Astrocyte (in vitro differentiated cells and primary cell): ENCODE measurements at regions not wholly inside any gene's neighbourhood (a gene's known extent, or its start where the extent isn't known, plus 50 kb on each side); places are given as distances from the start of the nearest gene placed in this dataset.
A peak's percentile ranks its signal among the peaks of the same experiment; 100 is the strongest.

Source experiments
- DNase-seq: peaks from one replicate; pipeline ENCODE4 v3.0.0-alpha.2; 2010; ENCODE audit warnings: low read depth
- FAIRE-seq: peaks from 2 replicates; lab custom pipeline; 2011; peaks lifted over from hg19 to GRCh38; lab: Jason Lieb, UNC
- H2AFZ ChIP-seq: 2 replicates; pipeline ENCODE4 v1.6.0; 2012; ENCODE audit warnings: low read depth, low read length, inconsistent platforms
- H3K27ac ChIP-seq: 2 replicates; pipeline ENCODE4 v1.5.1; 2011; ENCODE audit warnings: low read depth, low read length, inconsistent platforms
- H3K27me3 ChIP-seq: 2 replicates; pipeline ENCODE4 v1.6.0; 2011; ENCODE audit warnings: low read length, inconsistent platforms; ENCODE audit not compliant: insufficient read depth
- H3K36me3 ChIP-seq: 2 replicates; pipeline ENCODE4 v1.5.1; 2011; ENCODE audit warnings: low read length, inconsistent platforms; ENCODE audit not compliant: insufficient read depth
- H3K4me1 ChIP-seq: 2 replicates; pipeline ENCODE4 v1.5.1; 2011; ENCODE audit warnings: low read length, inconsistent platforms; ENCODE audit not compliant: insufficient read depth
- H3K4me2 ChIP-seq: 2 replicates; pipeline ENCODE4 v1.6.0; 2012; ENCODE audit warnings: low read length, inconsistent platforms
- H3K4me3 ChIP-seq: 2 replicates; pipeline ENCODE4 v1.5.1; 2011; ENCODE audit warnings: low read depth, mild to moderate bottlenecking, low read length, inconsistent platforms; ENCODE audit not compliant: insufficient read depth
- H3K79me2 ChIP-seq: 2 replicates; pipeline ENCODE4 v1.6.0; 2012; ENCODE audit warnings: mild to moderate bottlenecking, low read length, inconsistent platforms; ENCODE audit not compliant: insufficient read depth
- H3K9ac ChIP-seq: 2 replicates; pipeline ENCODE4 v1.6.0; 2012; ENCODE audit warnings: mild to moderate bottlenecking, low read length, inconsistent platforms
- H3K9me3 ChIP-seq: 2 replicates; pipeline ENCODE4 v1.5.1; 2012; ENCODE audit warnings: low read depth, mild to moderate bottlenecking, low read length, inconsistent platforms; ENCODE audit not compliant: insufficient read depth
- H4K20me1 ChIP-seq: 2 replicates; pipeline ENCODE4 v1.6.0; 2012; ENCODE audit warnings: low read length, inconsistent platforms; ENCODE audit not compliant: insufficient read depth
- H3K27ac Mint-ChIP-seq: one replicate; pipeline ENCODE4 v1.8.0; 2021; ENCODE audit warnings: mild to moderate bottlenecking, mixed read lengths; ENCODE audit not compliant: unreplicated experiment
- H3K27me3 Mint-ChIP-seq: one replicate; pipeline ENCODE4 v1.8.0; 2021; ENCODE audit warnings: low read depth, mixed read lengths; ENCODE audit not compliant: unreplicated experiment
- H3K36me3 Mint-ChIP-seq: one replicate; pipeline ENCODE4 v1.8.0; 2021; ENCODE audit warnings: low read depth, mixed read lengths; ENCODE audit not compliant: unreplicated experiment
- H3K4me1 Mint-ChIP-seq: one replicate; pipeline ENCODE4 v1.8.0; 2021; ENCODE audit warnings: low read depth, mixed read lengths; ENCODE audit not compliant: unreplicated experiment
- H3K4me3 Mint-ChIP-seq: one replicate; pipeline ENCODE4 v1.8.0; 2021; ENCODE audit warnings: mild to moderate bottlenecking, moderate library complexity, mixed read lengths; ENCODE audit not compliant: unreplicated experiment
- H3K9me3 Mint-ChIP-seq: one replicate; pipeline ENCODE4 v1.8.0; 2021; ENCODE audit warnings: mild to moderate bottlenecking, mixed read lengths; ENCODE audit not compliant: unreplicated experiment
- EZH2 ChIP-seq: IDR thresholded peaks from 2 replicates; pipeline ENCODE4 v1.6.1; 2012; ENCODE audit warnings: mild to moderate bottlenecking, low read length, inconsistent platforms; ENCODE audit not compliant: insufficient read depth
- TF ChIP-seq, protein P1 (sequence below): IDR thresholded peaks from 2 replicates; pipeline ENCODE4 v1.5.1; 2011; ENCODE audit warnings: low read depth, mild to moderate bottlenecking, inconsistent platforms, low read length, moderate library complexity; ENCODE audit not compliant: insufficient read depth

DNA sequence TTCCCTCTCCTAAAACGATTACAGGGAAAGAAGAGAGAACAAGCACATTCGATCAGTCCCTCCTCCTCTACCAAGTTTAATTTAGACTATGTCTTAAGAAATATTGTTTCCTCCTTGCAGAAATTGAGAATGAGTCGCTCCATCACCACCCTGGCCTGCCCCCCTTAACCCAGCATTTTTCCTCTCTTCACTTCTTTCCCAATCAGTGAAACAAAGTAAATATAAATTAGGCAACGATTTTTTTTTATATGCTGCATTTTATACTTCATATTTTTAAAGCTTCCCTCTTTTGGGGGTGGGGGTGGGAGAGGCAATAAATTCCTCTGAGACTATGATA lies 300.0 kb downstream of the SPRY2 start:
- Histone ChIP-seq H3K27ac (peak overlapping the region; percentile 62), H3K4me2 (peak overlapping the region; percentile 50), H3K4me1 (peaks cover 35% of the 10 kb centered on the region), H3K4me3 (no peak overlapping the region), H3K36me3 (no peaks in the 10 kb centered on the region), H3K9ac (peak overlapping the region; percentile 29), H3K27me3 (no peaks in the 10 kb centered on the region), H4K20me1 (no peaks in the 10 kb centered on the region), H3K79me2 (no peaks in the 10 kb centered on the region), H3K9me3 (no peaks in the 10 kb centered on the region), H2AFZ (no peak overlapping the region)
- no peak for DNase-seq
- Mint-ChIP-seq H3K4me1 (peaks cover 45% of the 10 kb centered on the region), H3K27me3 (no peaks in the 10 kb centered on the region), H3K36me3 (no peaks in the 10 kb centered on the region), H3K4me3 (peak overlapping the region; percentile 0), H3K27ac (peak overlapping the region; percentile 80), H3K9me3 (peaks cover 4% of the 10 kb centered on the region)
- FAIRE-seq, result no peak
- no peak for TF ChIP-seq EZH2
- TF ChIP-seq, protein P1, sequence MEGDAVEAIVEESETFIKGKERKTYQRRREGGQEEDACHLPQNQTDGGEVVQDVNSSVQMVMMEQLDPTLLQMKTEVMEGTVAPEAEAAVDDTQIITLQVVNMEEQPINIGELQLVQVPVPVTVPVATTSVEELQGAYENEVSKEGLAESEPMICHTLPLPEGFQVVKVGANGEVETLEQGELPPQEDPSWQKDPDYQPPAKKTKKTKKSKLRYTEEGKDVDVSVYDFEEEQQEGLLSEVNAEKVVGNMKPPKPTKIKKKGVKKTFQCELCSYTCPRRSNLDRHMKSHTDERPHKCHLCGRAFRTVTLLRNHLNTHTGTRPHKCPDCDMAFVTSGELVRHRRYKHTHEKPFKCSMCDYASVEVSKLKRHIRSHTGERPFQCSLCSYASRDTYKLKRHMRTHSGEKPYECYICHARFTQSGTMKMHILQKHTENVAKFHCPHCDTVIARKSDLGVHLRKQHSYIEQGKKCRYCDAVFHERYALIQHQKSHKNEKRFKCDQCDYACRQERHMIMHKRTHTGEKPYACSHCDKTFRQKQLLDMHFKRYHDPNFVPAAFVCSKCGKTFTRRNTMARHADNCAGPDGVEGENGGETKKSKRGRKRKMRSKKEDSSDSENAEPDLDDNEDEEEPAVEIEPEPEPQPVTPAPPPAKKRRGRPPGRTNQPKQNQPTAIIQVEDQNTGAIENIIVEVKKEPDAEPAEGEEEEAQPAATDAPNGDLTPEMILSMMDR, result no peak

GRCh38 chr13:80040196-80040980 lies 300.5 kb downstream of the SPRY2 start:
- FAIRE-seq (peak; percentile 100), DNase-seq (peak; percentile 100)
- no peaks in the 10 kb centered on the region for H3K36me3 Mint-ChIP-seq
- Histone ChIP-seq H3K27me3 (no peaks in the 10 kb centered on the region), H4K20me1 (no peaks in the 10 kb centered on the region), H3K9me3 (no peaks in the 10 kb centered on the region), H3K36me3 (no peaks in the 10 kb centered on the region), H3K4me1 (peaks cover 35% of the 10 kb centered on the region), H3K9ac (peak overlapping the region; percentile 29), H2AFZ (no peak overlapping the region), H3K4me2 (peak overlapping the region; percentile 50), H3K4me3 (no peak overlapping the region), H3K79me2 (no peaks in the 10 kb centered on the region), H3K27ac (peak overlapping the region; percentile 62)
- peak overlapping the region; percentile 43 for H3K4me3 Mint-ChIP-seq
- no peaks in the 10 kb centered on the region for H3K27me3 Mint-ChIP-seq
- peaks cover 45% of the 10 kb centered on the region for H3K4me1 Mint-ChIP-seq
- TF ChIP-seq, protein P1, result no peak
- TF ChIP-seq EZH2, result no peak
- H3K27ac Mint-ChIP-seq, result peak overlapping the region; percentile 82
- no peaks in the 10 kb centered on the region for H3K9me3 Mint-ChIP-seq

DNA sequence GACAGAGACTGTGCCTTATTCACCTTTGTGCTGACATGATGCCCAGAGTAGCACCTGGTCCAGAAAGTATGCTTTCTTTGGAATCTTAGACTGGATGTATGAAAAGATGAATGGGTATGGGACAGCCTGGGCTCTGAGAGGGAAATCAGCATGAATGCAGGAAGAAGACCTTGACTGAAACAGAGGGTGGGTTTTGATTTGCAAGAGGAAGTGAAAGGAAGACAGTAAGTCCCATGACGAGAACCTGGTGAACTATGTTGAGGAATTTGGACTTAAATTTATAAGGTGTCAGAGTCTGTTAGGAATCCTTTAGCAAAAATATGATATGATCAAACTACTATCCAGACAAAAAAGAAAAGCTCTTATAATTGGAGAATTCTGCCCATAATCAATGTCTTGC lies 301.9 kb downstream of the SPRY2 start:
- H3K36me3 Mint-ChIP-seq, result no peaks in the 10 kb centered on the region
- no peaks in the 10 kb centered on the region for H3K9me3 ChIP-seq
- no peaks in the 10 kb centered on the region for H3K36me3 ChIP-seq
- H3K9ac ChIP-seq, result no peak overlapping the region
- FAIRE-seq, result no peak
- no peaks in the 10 kb centered on the region for H4K20me1 ChIP-seq
- no peak overlapping the region for H3K4me2 ChIP-seq
- peak overlapping the region; percentile 75 for H3K27ac ChIP-seq
- H3K4me3 Mint-ChIP-seq, result no peak overlapping the region
- H3K4me1 Mint-ChIP-seq, result peaks cover 45% of the 10 kb centered on the region
- no peak for DNase-seq
- peak overlapping the region; percentile 29 for H3K27ac Mint-ChIP-seq
- TF ChIP-seq, protein P1, result no peak
- TF ChIP-seq EZH2, result no peak
- peaks cover 35% of the 10 kb centered on the region for H3K4me1 ChIP-seq
- no peaks in the 10 kb centered on the region for H3K27me3 Mint-ChIP-seq
- H3K27me3 ChIP-seq, result no peaks in the 10 kb centered on the region
- H3K79me2 ChIP-seq, result no peaks in the 10 kb centered on the region
- no peak overlapping the region for H2AFZ ChIP-seq
- H3K9me3 Mint-ChIP-seq, result no peaks in the 10 kb centered on the region
- no peak overlapping the region for H3K4me3 ChIP-seq
